ENCODE measurements at regions not wholly inside any gene's neighbourhood (a gene's known extent, or its start where the extent isn't known, plus 50 kb on each side); places are given as distances from the start of the nearest gene placed in this dataset.

GRCh38 chr21:41600556-41600955 lies 92.6 kb upstream of the TMPRSS2 start:
- H3K4me3 ChIP-seq (ENCODE audit: low read depth, low read length) = no peak overlapping the region
- no peak for DNase-seq (ENCODE audit: low read depth)
- no peak for TF ChIP-seq CTCF (IDR thresholded peaks at IDR 0.05; ENCODE audit: insufficient read depth, low read depth, low read length, missing control alignments)

DNA sequence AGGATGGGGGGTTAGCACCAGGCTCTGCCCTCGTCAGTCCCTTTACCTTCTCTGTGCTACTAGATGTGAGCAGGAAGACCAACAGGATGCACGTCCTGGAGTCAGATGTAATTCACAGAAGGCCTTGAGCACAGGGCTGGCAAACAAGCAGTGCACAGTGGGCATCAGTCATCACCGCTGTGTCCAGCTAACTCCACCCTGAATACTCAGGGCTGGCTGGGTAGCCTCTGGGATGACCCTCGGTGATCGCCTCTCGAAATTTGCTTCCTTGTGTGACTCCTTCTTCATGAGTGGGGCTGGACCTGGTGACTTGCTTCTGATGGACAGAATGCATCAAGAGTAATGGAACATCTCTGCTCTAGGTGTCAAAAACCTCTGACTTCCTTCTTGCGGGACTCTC lies 92.2 kb upstream of the TMPRSS2 start:
- TF ChIP-seq CTCF (IDR thresholded peaks at IDR 0.05; ENCODE audit: insufficient read depth, low read depth, low read length, missing control alignments) = no peak
- no peak for DNase-seq (ENCODE audit: low read depth)
- no peak overlapping the region for H3K4me3 ChIP-seq (ENCODE audit: low read depth, low read length)

GRCh38 chr21:41598561-41599431 lies 90.8 kb upstream of the TMPRSS2 start:
- H3K4me3 ChIP-seq (ENCODE audit: low read depth, low read length) = no peak overlapping the region
- no peak for TF ChIP-seq CTCF (IDR thresholded peaks at IDR 0.05; ENCODE audit: insufficient read depth, low read depth, low read length, missing control alignments)
- no peak for DNase-seq (ENCODE audit: low read depth)

DNA sequence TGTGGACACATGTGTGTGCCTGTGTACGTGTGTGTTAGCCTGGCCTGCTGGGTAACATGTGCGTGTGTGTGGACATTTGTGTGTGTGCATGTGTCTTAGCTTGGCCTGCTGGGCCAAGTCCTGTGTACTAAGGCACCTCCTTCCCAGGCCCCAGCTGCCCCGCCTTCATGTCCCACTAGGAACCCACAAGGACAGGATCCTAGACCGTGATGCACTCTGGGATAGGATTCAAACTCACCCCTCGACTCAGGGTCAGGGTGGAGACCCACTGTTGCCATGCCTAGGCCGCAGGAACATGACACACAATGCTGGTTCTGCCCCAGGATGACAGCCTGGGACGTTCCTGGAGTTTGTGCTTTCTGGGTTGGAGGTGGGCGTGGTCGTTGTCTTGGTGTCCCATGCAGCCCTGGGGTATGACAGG lies 89.9 kb upstream of the TMPRSS2 start:
- DNase-seq (ENCODE audit: low read depth) = no peak
- no peak overlapping the region for H3K4me3 ChIP-seq (ENCODE audit: low read depth, low read length)
- no peak for TF ChIP-seq CTCF (IDR thresholded peaks at IDR 0.05; ENCODE audit: insufficient read depth, low read depth, low read length, missing control alignments)

DNA sequence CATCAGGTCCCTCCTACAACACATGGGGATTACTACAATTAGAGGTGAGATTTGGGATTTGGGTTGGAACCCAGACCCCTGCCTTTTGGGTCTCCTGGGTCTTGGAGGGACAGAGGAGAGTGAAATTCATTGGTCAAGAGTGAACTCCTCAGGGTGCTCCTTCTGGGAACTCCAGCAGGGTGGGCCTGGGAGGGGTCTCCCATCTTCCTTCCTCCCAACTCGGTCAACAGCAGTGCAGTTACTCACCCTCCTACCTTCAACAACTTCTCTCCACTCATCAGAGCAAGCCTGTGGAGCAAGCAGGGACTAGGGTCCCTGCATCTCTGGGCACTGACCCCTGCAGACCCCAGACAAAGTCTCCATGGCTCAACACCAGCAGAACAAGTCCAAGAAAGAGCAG lies 89.3 kb upstream of the TMPRSS2 start:
- TF ChIP-seq CTCF (IDR thresholded peaks at IDR 0.05; ENCODE audit: insufficient read depth, low read depth, low read length, missing control alignments) = no peak
- DNase-seq (ENCODE audit: low read depth) = no peak
- H3K4me3 ChIP-seq (ENCODE audit: low read depth, low read length) = no peak overlapping the region

DNA sequence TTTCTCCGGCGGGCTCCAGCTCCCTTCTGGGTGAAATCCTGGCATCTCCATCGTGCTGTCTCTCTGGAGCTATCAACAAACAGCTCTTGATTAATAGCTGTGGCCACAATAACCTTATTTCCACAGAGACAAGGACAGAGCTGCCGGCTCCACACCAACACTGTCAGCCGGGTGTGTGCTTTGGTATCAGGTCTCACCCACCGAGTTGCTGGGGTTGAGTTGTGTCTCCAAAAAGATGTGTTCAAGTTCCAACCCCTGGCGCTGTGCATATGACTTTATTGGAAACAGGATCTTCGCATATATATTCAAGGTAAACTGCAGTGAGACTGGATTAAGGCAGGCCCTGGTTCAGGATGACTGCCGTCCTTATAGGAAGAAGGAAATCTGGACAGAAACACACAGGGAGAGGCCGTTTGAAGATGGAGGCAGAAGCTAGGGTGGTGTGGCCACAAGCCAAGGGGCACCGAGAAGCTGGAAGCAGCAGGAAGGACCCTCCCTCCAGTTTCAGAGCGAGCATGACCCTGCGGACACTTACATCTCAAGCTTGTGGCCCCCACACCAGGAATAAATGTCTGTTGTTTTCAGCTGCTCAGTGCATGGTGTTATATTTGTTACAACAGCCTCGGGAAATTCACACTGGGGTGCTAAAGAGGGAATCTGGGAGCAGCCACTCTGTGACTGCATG lies 88.4 kb upstream of the TMPRSS2 start:
- no peak overlapping the region for H3K4me3 ChIP-seq (ENCODE audit: low read depth, low read length)
- TF ChIP-seq CTCF (IDR thresholded peaks at IDR 0.05; ENCODE audit: insufficient read depth, low read depth, low read length, missing control alignments) = no peak
- no peak for DNase-seq (ENCODE audit: low read depth)

Measured in GM12865 (cell line).